HFFc6 (cell line): ENCODE measurements at regions not wholly inside any gene's neighbourhood (a gene's known extent, or its start where the extent isn't known, plus 50 kb on each side); places are given as distances from the start of the nearest gene placed in this dataset.

ENCODE experiments used
- DNase-seq: peaks from one replicate; pipeline ENCODE4 v3.0.0-alpha.2; 2018
- H3K27ac Mint-ChIP-seq: 2 replicates; pipeline ENCODE4 v1.8.0; 2020; ENCODE audit warnings: mild to moderate bottlenecking, mixed read lengths
- H3K27me3 Mint-ChIP-seq: 2 replicates; pipeline ENCODE4 v1.8.0; 2021; ENCODE audit warnings: mild to moderate bottlenecking, moderate library complexity, mixed read lengths; ENCODE audit not compliant: insufficient read depth
- H3K36me3 Mint-ChIP-seq: 2 replicates; pipeline ENCODE4 v1.8.0; 2021; ENCODE audit warnings: low read depth, mixed read lengths
- H3K4me1 Mint-ChIP-seq: 2 replicates; pipeline ENCODE4 v1.8.0; 2020; ENCODE audit warnings: low read depth, mixed read lengths
- H3K4me3 Mint-ChIP-seq: 2 replicates; pipeline ENCODE4 v1.8.0; 2020; ENCODE audit warnings: mild to moderate bottlenecking, moderate library complexity, mixed read lengths
- H3K9me3 Mint-ChIP-seq: 2 replicates; pipeline ENCODE4 v1.8.0; 2020; ENCODE audit warnings: mild to moderate bottlenecking, mixed read lengths
- TF ChIP-seq, protein P1 (sequence below): fragments of 200-600 bp; sonication (generic); IDR thresholded peaks from 2 replicates; pipeline ENCODE4 v1.5.0; 2021; ENCODE audit warnings: antibody characterized with exemption, mild to moderate bottlenecking

DNA sequence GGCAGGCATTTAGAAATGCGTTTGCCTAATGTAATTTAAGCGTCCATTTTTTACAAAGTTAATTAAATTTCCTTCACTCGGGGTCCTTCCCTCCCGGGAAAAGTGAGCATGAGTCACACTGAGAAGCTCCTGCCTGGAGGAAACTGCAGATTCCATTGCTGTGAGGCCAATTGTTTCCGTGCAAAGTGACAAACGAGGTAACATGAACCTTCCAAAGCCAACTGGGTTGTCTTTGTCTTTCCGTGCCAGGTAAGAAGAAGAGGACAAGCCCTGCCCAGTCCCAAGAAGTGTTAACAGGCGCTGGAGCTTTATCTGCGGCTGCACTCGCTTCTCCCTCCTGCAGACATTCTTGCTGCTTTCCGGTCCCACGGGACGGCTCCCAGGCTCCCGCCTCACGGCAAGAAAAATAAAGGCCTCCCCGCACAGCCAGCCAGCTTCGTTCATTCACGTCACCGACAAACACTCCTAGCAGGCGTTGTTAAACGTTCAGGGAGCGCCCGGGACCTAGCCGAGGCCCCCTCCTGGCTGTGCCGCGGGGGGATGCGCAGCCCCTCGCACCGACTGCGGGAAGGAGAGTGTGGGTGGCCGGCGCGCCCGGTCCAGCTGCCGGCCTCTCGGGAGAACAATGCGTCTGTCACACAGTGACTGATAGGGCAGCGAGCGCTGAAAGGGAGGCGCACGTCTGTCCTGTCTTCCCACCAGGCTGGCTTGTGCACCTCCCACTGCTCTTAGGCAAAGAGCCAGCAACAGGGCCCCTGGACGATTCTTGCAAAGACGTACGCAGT lies 61.5 kb upstream of the HDDC2 start:
- DNase-seq: peak; percentile 4
- H3K9me3 Mint-ChIP-seq: no peaks in the 10 kb centered on the region

DNA sequence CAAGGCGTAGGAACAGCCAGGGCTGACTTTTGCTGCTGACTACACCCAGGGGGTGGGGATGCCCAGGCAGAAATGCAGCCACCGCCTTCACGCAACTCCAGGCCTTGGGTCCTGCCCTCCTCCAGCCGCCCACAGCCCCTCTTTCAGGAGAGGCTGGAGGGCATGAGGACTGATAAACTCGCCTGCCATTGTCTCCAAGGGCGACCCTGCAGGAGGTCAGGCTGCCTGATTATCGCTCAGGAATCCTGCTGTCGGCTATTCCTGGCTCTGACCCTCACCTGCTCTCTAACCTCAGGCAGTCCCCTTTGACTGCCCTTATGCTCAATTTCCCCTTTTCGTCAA lies 62.0 kb upstream of the HDDC2 start:
- H3K4me1 Mint-ChIP-seq: peaks cover 10% of the 10 kb centered on the region
- H3K9me3 Mint-ChIP-seq: no peaks in the 10 kb centered on the region
- H3K4me3 Mint-ChIP-seq: no peak overlapping the region
- TF ChIP-seq, protein P1, sequence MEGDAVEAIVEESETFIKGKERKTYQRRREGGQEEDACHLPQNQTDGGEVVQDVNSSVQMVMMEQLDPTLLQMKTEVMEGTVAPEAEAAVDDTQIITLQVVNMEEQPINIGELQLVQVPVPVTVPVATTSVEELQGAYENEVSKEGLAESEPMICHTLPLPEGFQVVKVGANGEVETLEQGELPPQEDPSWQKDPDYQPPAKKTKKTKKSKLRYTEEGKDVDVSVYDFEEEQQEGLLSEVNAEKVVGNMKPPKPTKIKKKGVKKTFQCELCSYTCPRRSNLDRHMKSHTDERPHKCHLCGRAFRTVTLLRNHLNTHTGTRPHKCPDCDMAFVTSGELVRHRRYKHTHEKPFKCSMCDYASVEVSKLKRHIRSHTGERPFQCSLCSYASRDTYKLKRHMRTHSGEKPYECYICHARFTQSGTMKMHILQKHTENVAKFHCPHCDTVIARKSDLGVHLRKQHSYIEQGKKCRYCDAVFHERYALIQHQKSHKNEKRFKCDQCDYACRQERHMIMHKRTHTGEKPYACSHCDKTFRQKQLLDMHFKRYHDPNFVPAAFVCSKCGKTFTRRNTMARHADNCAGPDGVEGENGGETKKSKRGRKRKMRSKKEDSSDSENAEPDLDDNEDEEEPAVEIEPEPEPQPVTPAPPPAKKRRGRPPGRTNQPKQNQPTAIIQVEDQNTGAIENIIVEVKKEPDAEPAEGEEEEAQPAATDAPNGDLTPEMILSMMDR: no peak
- H3K27me3 Mint-ChIP-seq: no peaks in the 10 kb centered on the region; the same call in none of the 2 replicates
- no peak overlapping the region for H3K27ac Mint-ChIP-seq
- no peaks in the 10 kb centered on the region for H3K36me3 Mint-ChIP-seq
- DNase-seq: no peak

More for the DNA sequence above, 61.5 kb upstream of the HDDC2 start:
- TF ChIP-seq, protein P1: no peak
- peak overlapping the region; percentile 12 for H3K4me3 Mint-ChIP-seq
- H3K4me1 Mint-ChIP-seq: peaks cover 10% of the 10 kb centered on the region
- H3K27me3 Mint-ChIP-seq: peaks cover 2% of the 10 kb centered on the region
- no peaks in the 10 kb centered on the region for H3K36me3 Mint-ChIP-seq
- H3K27ac Mint-ChIP-seq: no peak overlapping the region

DNA sequence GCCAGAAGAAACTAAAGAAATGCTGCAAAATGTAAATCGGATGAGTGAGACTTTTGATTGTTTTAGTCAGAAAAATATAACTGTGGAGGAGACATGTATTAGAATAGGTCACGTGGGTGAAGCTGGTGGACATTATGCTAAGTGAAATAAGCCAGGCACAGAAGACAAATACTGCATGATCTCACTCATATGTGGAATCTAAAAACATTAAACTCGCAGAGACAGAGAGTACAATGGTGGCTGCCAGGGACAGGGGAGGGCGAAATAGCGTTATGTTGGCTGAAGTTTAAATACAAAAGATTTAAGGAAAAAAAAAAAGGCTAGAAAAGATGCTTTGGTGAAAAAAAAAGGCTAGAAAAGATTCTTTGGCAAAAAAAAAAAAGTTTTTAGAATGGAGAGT lies 63.5 kb upstream of the HDDC2 start:
- no peak overlapping the region for H3K4me3 Mint-ChIP-seq
- no peak overlapping the region for H3K27ac Mint-ChIP-seq
- H3K36me3 Mint-ChIP-seq: no peaks in the 10 kb centered on the region
- peaks cover 10% of the 10 kb centered on the region for H3K4me1 Mint-ChIP-seq
- TF ChIP-seq, protein P1: no peak
- H3K9me3 Mint-ChIP-seq: no peaks in the 10 kb centered on the region
- H3K27me3 Mint-ChIP-seq: no peaks in the 10 kb centered on the region; the same call in none of the 2 replicates
- no peak for DNase-seq

DNA sequence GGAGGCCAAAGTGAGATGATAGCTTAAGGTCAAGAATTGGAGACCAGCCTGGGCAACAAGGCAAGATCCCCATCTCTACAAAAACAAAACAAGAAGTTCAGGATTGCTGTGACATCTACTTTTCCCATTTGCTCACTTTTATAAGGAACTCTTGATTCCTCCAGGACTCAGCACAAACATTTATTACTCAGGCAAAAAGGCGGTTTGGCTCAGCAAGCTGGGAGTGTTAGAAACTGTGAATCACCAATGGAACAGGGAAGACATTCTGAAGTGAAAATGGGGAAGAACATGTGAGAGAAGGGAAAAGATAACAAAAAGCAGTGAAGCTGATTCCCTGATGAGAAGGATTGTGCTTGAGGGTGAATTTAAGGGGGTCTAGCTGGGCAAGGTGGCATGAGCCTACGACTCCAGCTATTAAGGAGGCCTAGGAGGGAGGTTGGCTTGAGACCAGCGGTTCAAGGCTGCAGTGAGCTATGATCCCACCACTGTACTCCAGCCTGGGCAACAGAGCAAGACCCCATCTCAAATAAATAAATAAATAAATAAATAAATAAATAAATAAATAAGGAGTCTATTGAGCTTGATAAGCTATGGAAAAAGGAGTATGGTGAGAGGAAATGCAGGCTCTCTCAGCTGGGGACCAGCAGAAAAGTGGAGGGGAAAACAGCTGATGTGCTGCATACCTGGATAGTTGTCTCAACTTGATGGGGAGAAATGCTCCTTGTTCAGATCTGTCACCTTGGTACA lies 65.4 kb upstream of the HDDC2 start:
- H3K9me3 Mint-ChIP-seq: no peaks in the 10 kb centered on the region
- DNase-seq: no peak
- H3K4me3 Mint-ChIP-seq: no peak overlapping the region
- H3K27me3 Mint-ChIP-seq: no peaks in the 10 kb centered on the region; the same call in 1 of the 2 replicates
- TF ChIP-seq, protein P1: no peak
- no peak overlapping the region for H3K27ac Mint-ChIP-seq
- H3K4me1 Mint-ChIP-seq: peaks cover 10% of the 10 kb centered on the region
- H3K36me3 Mint-ChIP-seq: no peaks in the 10 kb centered on the region

DNA sequence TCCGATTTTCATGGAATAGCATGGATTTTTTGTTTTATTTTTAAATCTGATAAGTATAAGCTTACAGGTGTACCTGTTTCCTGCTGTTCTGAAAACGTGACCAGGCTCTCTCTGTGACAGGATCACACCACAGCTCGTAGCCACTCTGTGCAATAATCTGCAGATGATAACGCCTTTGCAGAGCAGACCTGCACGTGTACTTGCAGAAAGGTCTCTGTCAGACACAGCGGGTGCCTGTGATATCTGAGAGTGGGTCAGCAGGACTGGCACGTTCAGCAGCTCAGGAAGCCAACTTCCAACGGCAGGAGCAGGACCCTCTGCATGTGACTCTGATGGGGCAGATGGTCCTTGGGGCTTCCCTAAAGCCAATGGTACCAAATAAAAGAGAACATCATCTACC lies 68.6 kb upstream of the HDDC2 start:
- Mint-ChIP-seq H3K4me1 (no peaks in the 10 kb centered on the region), H3K27me3 (no peaks in the 10 kb centered on the region; the same call in 1 of the 2 replicates), H3K9me3 (no peaks in the 10 kb centered on the region), H3K36me3 (no peaks in the 10 kb centered on the region), H3K27ac (no peak overlapping the region), H3K4me3 (no peak overlapping the region)
- DNase-seq: no peak
- TF ChIP-seq, protein P1: no peak
